Gastroesophageal sphincter (tissue), 4 donors: ENCODE measurements at regions not wholly inside any gene's neighbourhood (a gene's known extent, or its start where the extent isn't known, plus 50 kb on each side); places are given as distances from the start of the nearest gene placed in this dataset.

Source experiments
- ATAC-seq: fragments of 150-250 bp; one replicate; pipeline ENCODE4 v1.9.1; 2016; ENCODE audit warnings: mild to moderate bottlenecking, moderate library complexity
- H3K27ac ChIP-seq, 4 donors: fragments of 200-600 bp; sonication (generic) in 3 of 4; 1 replicate in 3 of 4; 2 replicates in 1 of 4; pipeline ENCODE4 v1.5.1; 2016 to 2019
- H3K27me3 ChIP-seq: fragments of 200-600 bp; sonication (generic); one replicate; pipeline ENCODE4 v1.5.1; 2019
- H3K36me3 ChIP-seq, 2 donors: fragments of 200-600 bp; sonication (generic); one replicate each; pipeline ENCODE4 v1.5.1; 2019; ENCODE audit warnings: control low read depth in 1 of 2
- H3K4me1 ChIP-seq, 3 donors: fragments of 200-600 bp; sonication (generic); 1 replicate in 2 of 3; 2 replicates in 1 of 3; pipeline ENCODE4 v1.5.1; 2016 to 2019; ENCODE audit warnings: control low read depth in 2 of 3
- H3K4me3 ChIP-seq, 2 donors: fragments of 200-600 bp; sonication (generic); one replicate each; pipeline ENCODE4 v1.5.1; 2019; ENCODE audit warnings: mild to moderate bottlenecking in 1 of 2, moderate library complexity in 1 of 2
- H3K9me3 ChIP-seq, 3 donors: fragments of 200-600 bp; sonication (generic); one replicate each; pipeline ENCODE4 v1.5.1; 2017 to 2019; ENCODE audit warnings: control low read depth in 2 of 3
- EP300 ChIP-seq: sonication (generic); formaldehyde crosslinking; IDR thresholded peaks from one replicate; pipeline ENCODE4 v1.6.1; 2017; ENCODE audit warnings: antibody characterized with exemption, mild to moderate bottlenecking
- POLR2A ChIP-seq, 2 donors: fragments of 450-650 bp; IDR thresholded peaks; one replicate each; pipeline ENCODE4 v1.6.1; 2017; ENCODE audit warnings: antibody characterized with exemption in 2 of 2, mild to moderate bottlenecking in 2 of 2, moderate library complexity in 1 of 2
- POLR2AphosphoS5 ChIP-seq: sonication (generic); formaldehyde crosslinking; IDR thresholded peaks from one replicate; pipeline ENCODE4 v1.6.1; 2017; ENCODE audit warnings: antibody characterized with exemption
- WGBS, 2 donors: methylation state at CpG; one replicate each; pipeline ENCODE4 v1.1.5; 2018; ENCODE audit warnings: low coverage in 1 of 2; 5-methylcytosine and 5-hydroxymethylcytosine counted together
- TF ChIP-seq, protein P1 (sequence below), 4 experiments: fragments of 200-600 bp in 2 of 4; fragments of 450-650 bp in 2 of 4; sonication (generic) in 1 of 4; IDR thresholded peaks; one replicate each; pipeline ENCODE4 v1.5.1; 2017 to 2019; ENCODE audit warnings: antibody characterized with exemption in 4 of 4, mild to moderate bottlenecking in 2 of 4, moderate library complexity in 2 of 4

DNA sequence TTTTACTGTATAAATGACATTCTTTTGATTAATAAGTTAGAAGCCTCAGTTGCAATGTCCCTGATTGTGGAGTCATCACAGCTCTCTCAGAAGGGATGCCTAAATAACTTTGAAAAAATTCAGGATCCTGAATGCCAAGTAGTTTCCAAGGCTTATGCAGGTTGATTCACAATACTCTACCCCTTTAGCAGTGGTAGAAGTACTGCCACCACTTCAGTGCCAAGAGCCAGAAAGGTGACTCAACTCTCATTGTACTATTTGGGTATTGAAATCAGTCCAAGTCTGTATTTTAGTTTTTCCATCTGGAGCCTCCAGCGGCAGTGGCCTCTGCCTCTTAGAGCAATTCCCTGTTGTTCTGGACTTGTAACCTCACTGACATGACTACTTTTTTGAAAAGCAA, 320.1 kb upstream of the NDST4 start:
- no peaks in the 10 kb centered on the region for H3K36me3 ChIP-seq
- no peak overlapping the region for H3K4me3 ChIP-seq
- no peaks in the 10 kb centered on the region for H3K27me3 ChIP-seq
- H3K27ac ChIP-seq: no peak overlapping the region
- no peak for ATAC-seq
- H3K4me1 ChIP-seq: no peaks in the 10 kb centered on the region
- H3K9me3 ChIP-seq: no peaks in the 10 kb centered on the region
- no peak for TF ChIP-seq POLR2A (IDR thresholded peaks at IDR 0.05)
- TF ChIP-seq POLR2AphosphoS5: no peak
- TF ChIP-seq EP300: no peak
- TF ChIP-seq, protein P1, sequence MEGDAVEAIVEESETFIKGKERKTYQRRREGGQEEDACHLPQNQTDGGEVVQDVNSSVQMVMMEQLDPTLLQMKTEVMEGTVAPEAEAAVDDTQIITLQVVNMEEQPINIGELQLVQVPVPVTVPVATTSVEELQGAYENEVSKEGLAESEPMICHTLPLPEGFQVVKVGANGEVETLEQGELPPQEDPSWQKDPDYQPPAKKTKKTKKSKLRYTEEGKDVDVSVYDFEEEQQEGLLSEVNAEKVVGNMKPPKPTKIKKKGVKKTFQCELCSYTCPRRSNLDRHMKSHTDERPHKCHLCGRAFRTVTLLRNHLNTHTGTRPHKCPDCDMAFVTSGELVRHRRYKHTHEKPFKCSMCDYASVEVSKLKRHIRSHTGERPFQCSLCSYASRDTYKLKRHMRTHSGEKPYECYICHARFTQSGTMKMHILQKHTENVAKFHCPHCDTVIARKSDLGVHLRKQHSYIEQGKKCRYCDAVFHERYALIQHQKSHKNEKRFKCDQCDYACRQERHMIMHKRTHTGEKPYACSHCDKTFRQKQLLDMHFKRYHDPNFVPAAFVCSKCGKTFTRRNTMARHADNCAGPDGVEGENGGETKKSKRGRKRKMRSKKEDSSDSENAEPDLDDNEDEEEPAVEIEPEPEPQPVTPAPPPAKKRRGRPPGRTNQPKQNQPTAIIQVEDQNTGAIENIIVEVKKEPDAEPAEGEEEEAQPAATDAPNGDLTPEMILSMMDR (IDR thresholded peaks at IDR 0.05): no peak
- 56 to 60% methylated on average over 1 of the region's 1 CpG for WGBS, 2 donors

DNA sequence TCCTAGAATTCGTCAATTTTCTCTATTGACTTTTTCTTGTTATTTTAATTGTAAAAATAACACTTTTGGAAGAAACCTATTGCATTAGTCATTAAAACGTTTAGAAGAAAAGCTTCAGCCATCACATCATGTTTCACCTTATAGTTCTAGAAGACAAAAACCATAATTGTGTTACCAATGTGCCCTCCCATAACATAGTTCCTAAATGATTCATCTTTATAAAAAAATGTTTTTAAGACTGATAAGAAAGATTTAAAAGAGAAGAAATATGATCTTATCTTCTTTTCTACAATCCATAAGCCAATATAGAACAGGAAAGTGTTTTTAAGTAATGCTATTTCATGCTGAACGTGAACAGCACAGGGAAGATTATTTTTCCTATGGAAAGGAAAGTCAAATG, 316.6 kb upstream of the NDST4 start:
- TF ChIP-seq POLR2A (IDR thresholded peaks at IDR 0.05) (no peak), EP300 (no peak), POLR2AphosphoS5 (no peak)
- TF ChIP-seq, protein P1 (IDR thresholded peaks at IDR 0.05): no peak
- WGBS, 2 donors: 66 to 75% methylated on average over 3 of the region's 3 CpGs
- no peaks in the 10 kb centered on the region for H3K9me3 ChIP-seq

DNA sequence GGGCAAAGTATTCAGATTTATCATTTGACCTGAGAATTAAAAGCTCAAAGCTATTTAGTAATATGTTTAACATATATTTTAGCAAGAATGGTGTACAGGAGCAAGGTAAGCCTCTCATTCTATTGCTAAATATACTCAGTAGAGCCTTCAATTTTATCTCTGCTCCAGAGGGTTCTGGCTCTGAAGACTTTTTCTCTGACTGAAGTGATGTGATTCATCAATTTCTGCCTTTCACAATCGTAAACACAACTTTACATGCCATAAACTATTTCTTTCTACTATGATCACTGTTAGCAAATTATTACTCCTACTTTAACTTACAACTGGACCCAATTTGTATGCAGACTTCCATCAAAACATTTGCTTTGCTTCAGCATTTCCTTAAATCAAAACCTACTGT, 315.0 kb upstream of the NDST4 start:
- no peak overlapping the region for H3K27ac ChIP-seq
- no peaks in the 10 kb centered on the region for H3K4me1 ChIP-seq
- H3K27me3 ChIP-seq: no peaks in the 10 kb centered on the region
- no peaks in the 10 kb centered on the region for H3K9me3 ChIP-seq
- TF ChIP-seq, protein P1 (IDR thresholded peaks at IDR 0.05): no peak
- TF ChIP-seq POLR2A (IDR thresholded peaks at IDR 0.05) (no peak), POLR2AphosphoS5 (no peak), EP300 (no peak)
- H3K36me3 ChIP-seq: no peaks in the 10 kb centered on the region
- WGBS, 2 donors: 38 to 55% methylated on average over 1 of the region's 1 CpG
- no peak overlapping the region for H3K4me3 ChIP-seq
- no peak for ATAC-seq

More for the DNA sequence above, 316.6 kb upstream of the NDST4 start:
- H3K4me3 ChIP-seq: no peak overlapping the region
- no peaks in the 10 kb centered on the region for H3K36me3 ChIP-seq
- H3K4me1 ChIP-seq: no peaks in the 10 kb centered on the region
- no peak for ATAC-seq
- no peaks in the 10 kb centered on the region for H3K27me3 ChIP-seq
- no peak overlapping the region for H3K27ac ChIP-seq

DNA sequence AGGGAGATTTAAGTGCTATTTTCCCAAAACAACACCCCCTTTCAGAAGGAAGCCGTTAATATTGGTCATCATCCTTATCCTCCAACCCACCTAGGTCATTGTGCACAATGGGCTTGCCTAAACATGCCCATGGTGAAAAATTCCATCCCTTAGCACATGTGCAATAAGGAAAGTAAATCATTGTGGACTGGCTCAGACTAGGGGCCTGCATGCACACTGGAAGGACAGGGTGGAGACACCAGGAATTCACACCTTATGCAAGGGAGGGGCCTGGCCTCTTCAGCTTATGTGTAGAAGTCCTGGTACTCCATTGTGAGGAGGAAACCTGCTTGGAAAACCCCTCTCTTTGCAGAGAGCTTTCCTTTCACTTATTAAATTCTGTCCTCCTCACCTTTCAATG, 311.4 kb upstream of the NDST4 start:
- WGBS, 2 donors: 50 to 83% methylated on average over 1 of the region's 1 CpG
- H3K9me3 ChIP-seq: peaks cover 0 to 5% (median 0%) of the 10 kb centered on the region in 3 donors
- ATAC-seq: no peak
- TF ChIP-seq POLR2AphosphoS5: no peak
- no peak for TF ChIP-seq POLR2A (IDR thresholded peaks at IDR 0.05)
- no peak for TF ChIP-seq EP300
- TF ChIP-seq, protein P1 (IDR thresholded peaks at IDR 0.05): no peak
- no peaks in the 10 kb centered on the region for H3K36me3 ChIP-seq
- no peaks in the 10 kb centered on the region for H3K27me3 ChIP-seq
- H3K4me1 ChIP-seq: no peaks in the 10 kb centered on the region
- no peak overlapping the region for H3K4me3 ChIP-seq
- no peak overlapping the region for H3K27ac ChIP-seq

DNA sequence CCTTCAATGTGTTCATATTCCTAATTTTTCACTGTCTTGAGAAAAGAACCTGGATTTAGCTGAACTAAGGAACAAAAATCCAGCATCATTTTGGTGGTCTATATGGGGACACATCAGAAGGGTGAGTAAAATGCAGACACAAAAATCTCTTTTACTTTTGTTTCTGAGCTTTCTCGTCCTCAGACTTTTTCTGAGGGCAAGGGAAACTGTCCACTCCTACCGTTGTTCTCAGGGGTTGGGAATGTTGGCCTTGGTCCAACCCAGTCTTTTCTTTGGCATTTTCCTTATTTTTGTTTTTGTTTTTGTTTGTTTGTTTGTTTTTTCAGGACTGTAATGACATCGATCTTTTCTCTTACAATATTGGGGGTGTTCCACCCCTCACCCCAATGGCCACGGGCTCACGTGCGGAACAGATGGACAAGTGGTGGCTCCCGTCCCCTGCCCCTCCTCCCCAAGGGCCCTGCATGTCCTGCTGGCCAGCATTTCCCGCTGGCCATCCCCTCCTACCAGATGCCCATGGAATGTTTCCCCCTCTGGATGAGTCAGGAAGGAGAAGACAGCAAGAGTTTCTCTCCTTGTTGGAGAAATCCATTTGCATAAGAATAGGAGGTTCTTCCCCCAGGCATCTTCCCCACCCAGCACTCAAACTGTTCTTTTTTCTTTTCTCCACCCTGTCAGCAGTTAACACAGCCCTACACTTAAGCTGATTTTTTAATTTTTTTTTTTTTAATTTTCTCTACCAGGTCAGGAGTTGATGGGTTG, 305.4 kb upstream of the NDST4 start:
- no peaks in the 10 kb centered on the region for H3K27me3 ChIP-seq
- no peak overlapping the region for H3K4me3 ChIP-seq
- H3K27ac ChIP-seq: no peak overlapping the region
- TF ChIP-seq EP300 (no peak), POLR2AphosphoS5 (no peak), POLR2A (IDR thresholded peaks at IDR 0.05) (no peak)
- TF ChIP-seq, protein P1 (IDR thresholded peaks at IDR 0.05): no peak
- WGBS, 2 donors: 62 to 92% methylated on average over 5 to 7 of the region's 8 CpGs
- H3K9me3 ChIP-seq: peaks cover 0 to 12% (median 0%) of the 10 kb centered on the region in 3 donors
- no peaks in the 10 kb centered on the region for H3K36me3 ChIP-seq
- no peaks in the 10 kb centered on the region for H3K4me1 ChIP-seq
- no peak for ATAC-seq
